Lower leg skin (tissue), 4 donors: ENCODE measurements at regions not wholly inside any gene's neighbourhood (a gene's known extent, or its start where the extent isn't known, plus 50 kb on each side); places are given as distances from the start of the nearest gene placed in this dataset.

Experiments used
- DNase-seq, 2 donors: peaks; one replicate each; pipeline ENCODE4 v3.0.0-alpha.2; 2019; ENCODE audit warnings: low spot score in 2 of 2
- H3K4me3 ChIP-seq: fragments of 200-600 bp; sonication (generic); 2 replicates; pipeline ENCODE4 v1.5.1; 2017; ENCODE audit warnings: mild to moderate bottlenecking, low read depth; ENCODE audit not compliant: poor library complexity, severe bottlenecking
- CTCF ChIP-seq, 3 donors: fragments of 450-650 bp; IDR thresholded peaks; one replicate each; pipeline ENCODE4 v1.5.1; 2016; ENCODE audit warnings: antibody characterized with exemption in 3 of 3, mild to moderate bottlenecking in 3 of 3, moderate library complexity in 2 of 3
- POLR2A ChIP-seq, 2 donors: fragments of 450-650 bp; IDR thresholded peaks; one replicate each; pipeline ENCODE4 v1.6.1; 2016 to 2017; ENCODE audit warnings: antibody characterized with exemption in 2 of 2, mild to moderate bottlenecking in 1 of 2, moderate library complexity in 1 of 2
- WGBS, 2 donors: methylation state at CpG; one replicate each; pipeline ENCODE4 v1.1.5; 2018; 5-methylcytosine and 5-hydroxymethylcytosine counted together
- intact Hi-C: fragments of 100-400 bp; cut with DNase I; formaldehyde crosslinking; loops from one replicate; pipeline ENCODE4 v1.15.0; 2023; ENCODE audit warnings: low total_unique reads

GRCh38 chr1:30063621-30064280 is 659.6 kb downstream of the MATN1 start:
- WGBS, 2 donors: 69 to 71% methylated on average over 7 of the region's 7 CpGs
- no peak overlapping the region for H3K4me3 ChIP-seq

GRCh38 chr1:30061292-30062220 is 661.8 kb downstream of the MATN1 start:
- WGBS, 2 donors: 71 to 81% methylated on average over 13 of the region's 13 CpGs
- no peak overlapping the region for H3K4me3 ChIP-seq
- intact Hi-C loops: no loop called here
- DNase-seq: no peak
- no peak for TF ChIP-seq POLR2A (IDR thresholded peaks at IDR 0.05)
- TF ChIP-seq CTCF (IDR thresholded peaks at IDR 0.05): no peak

More at GRCh38 chr1:30063621-30064280, 659.6 kb downstream of the MATN1 start:
- TF ChIP-seq POLR2A (IDR thresholded peaks at IDR 0.05) (no peak), CTCF (IDR thresholded peaks at IDR 0.05) (no peak)
- no peak for DNase-seq
- intact Hi-C loops: no loop called here

- H3K4me3 ChIP-seq: no peak overlapping the region
- no peak for DNase-seq
- 62 to 76% methylated on average over 4 of the region's 4 CpGs for WGBS, 2 donors
- TF ChIP-seq POLR2A (IDR thresholded peaks at IDR 0.05) (no peak), CTCF (IDR thresholded peaks at IDR 0.05) (no peak)
- intact Hi-C loops: no loop called here
Observed at GRCh38 chr1:30060738-30061137, 662.6 kb downstream of the MATN1 start.

GRCh38 chr1:30058970-30059369 is 664.4 kb downstream of the MATN1 start:
- intact Hi-C loops: no loop called here
- no peak overlapping the region for H3K4me3 ChIP-seq
- TF ChIP-seq POLR2A (IDR thresholded peaks at IDR 0.05) (no peak), CTCF (IDR thresholded peaks at IDR 0.05) (no peak)
- 50 to 66% methylated on average over 4 of the region's 4 CpGs for WGBS, 2 donors
- no peak for DNase-seq

- H3K4me3 ChIP-seq: no peak overlapping the region
- intact Hi-C loops: no loop called here
- 35 to 52% methylated on average over 1 of the region's 1 CpG for WGBS, 2 donors
Observed at GRCh38 chr1:30054126-30054525, 669.3 kb downstream of the MATN1 start.

More at GRCh38 chr1:30054126-30054525, 669.3 kb downstream of the MATN1 start:
- peak in 1 of 2 donors; percentile 10 for DNase-seq
- no peak for TF ChIP-seq CTCF (IDR thresholded peaks at IDR 0.05)
- no peak for TF ChIP-seq POLR2A (IDR thresholded peaks at IDR 0.05)
